ENCODE measurements at regions not wholly inside any gene's neighbourhood (a gene's known extent, or its start where the extent isn't known, plus 50 kb on each side); places are given as distances from the start of the nearest gene placed in this dataset.

DNA sequence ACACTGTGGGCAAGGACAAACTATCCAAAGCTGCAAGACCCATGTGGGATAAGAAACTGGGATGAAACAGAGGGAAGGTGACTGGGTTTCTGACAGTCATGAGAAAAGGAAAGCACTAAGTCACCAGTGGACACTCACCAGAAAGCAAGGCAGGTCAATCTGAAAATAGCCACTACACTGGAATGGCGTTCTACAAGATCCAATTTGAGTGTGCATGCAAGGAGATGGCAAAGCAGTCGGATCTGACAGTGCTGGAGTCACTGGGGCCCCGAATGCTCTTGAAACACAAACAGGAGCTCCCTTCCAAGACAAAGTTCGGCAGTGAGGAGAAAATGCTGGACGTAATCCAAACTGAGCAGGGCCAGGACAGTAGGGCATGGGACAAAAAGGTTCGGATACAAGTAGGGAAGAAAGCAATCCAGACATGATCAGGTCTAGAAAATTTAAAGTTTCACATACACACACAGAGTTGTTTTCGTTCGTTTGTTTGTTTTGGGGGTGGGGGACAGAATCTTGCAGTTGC, 95.5 kb downstream of the EOMES start:
- Histone ChIP-seq H2BK120ac (replicated peaks; ENCODE audit: low read depth, low read length) (no peak overlapping the region), H2BK5ac (ENCODE audit: low read depth, low read length) (no peak overlapping the region), H4K91ac (replicated peaks; ENCODE audit: insufficient read length, low read length) (no peak overlapping the region), H3K27me3 (replicated peaks in 1 of 4; ENCODE audit: control insufficient read depth in 3 of 4, extremely low read depth in 1 of 4, insufficient read depth in 3 of 4, low read length in 3 of 4) (no peaks in the 10 kb centered on the region), H3K4me3 (ENCODE audit: extremely low read depth in 1 of 4, insufficient read depth in 2 of 4, low read depth in 3 of 4, low read length in 4 of 4) (no peak overlapping the region), H4K5ac (ENCODE audit: insufficient read length, low read depth, low read length) (no peak overlapping the region), H3K79me2 (ENCODE audit: control insufficient read depth in 1 of 2, insufficient read depth in 2 of 2, low read length in 2 of 2) (no peaks in the 10 kb centered on the region), H3K79me1 (ENCODE audit: low read depth, low read length) (no peaks in the 10 kb centered on the region), H3K56ac (replicated peaks; ENCODE audit: insufficient read length, low read depth, low read length) (no peak overlapping the region), H2BK20ac (ENCODE audit: low read length) (no peak overlapping the region), H3K23ac (ENCODE audit: insufficient read length) (no peak overlapping the region), H3K36me3 (ENCODE audit: control insufficient read depth in 2 of 4, insufficient read depth in 4 of 4, low read length in 3 of 4) (no peaks in the 10 kb centered on the region), H2BK12ac (ENCODE audit: low read depth, low read length) (no peak overlapping the region), H3K4me1 (replicated peaks in 1 of 4; ENCODE audit: control insufficient read depth in 3 of 4, insufficient read depth in 4 of 4, low read length in 3 of 4) (no peaks in the 10 kb centered on the region; a peak in 1 of 7 replicates), H3K4me2 (ENCODE audit: insufficient read depth in 1 of 2, low read depth in 2 of 2, low read length in 2 of 2) (no peak overlapping the region), H4K8ac (ENCODE audit: extremely low read depth, insufficient read depth, low read length) (no peak overlapping the region; the same call in 1 of the 2 replicates), H3K9me3 (ENCODE audit: insufficient read depth in 2 of 2, low read depth in 1 of 2, low read length in 1 of 2) (no peaks in the 10 kb centered on the region), H3K27ac (ENCODE audit: low read depth, low read length) (no peak overlapping the region), H3K14ac (ENCODE audit: insufficient read length) (no peak overlapping the region), H2AFZ (ENCODE audit: low read length) (peak overlapping the region; percentile 55; the same call in 1 of the 2 replicates), H3K9ac (replicated peaks in 1 of 4; ENCODE audit: extremely low read depth in 1 of 4, low read depth in 3 of 4, low read length in 3 of 4) (no peak overlapping the region), H2AK5ac (ENCODE audit: low read depth, low read length) (no peak overlapping the region), H4K20me1 (replicated peaks in 1 of 2; ENCODE audit: control insufficient read depth in 1 of 2, insufficient read depth in 2 of 2, low read length in 2 of 2) (no peaks in the 10 kb centered on the region), H3K4ac (replicated peaks; ENCODE audit: insufficient read length, low read depth, low read length) (no peak overlapping the region), H3K23me2 (ENCODE audit: low read depth, low read length) (no peaks in the 10 kb centered on the region; the same call in 1 of the 2 replicates), H3K18ac (ENCODE audit: extremely low read depth, low read length) (no peak overlapping the region), H2BK15ac (ENCODE audit: low read length) (peak overlapping the region; percentile 33; the same call in 1 of the 2 replicates)
- FAIRE-seq = no peak
- TF ChIP-seq CREB1 (IDR thresholded peaks at IDR 0.05) (no peak), TEAD4 (IDR thresholded peaks at IDR 0.05; ENCODE audit: low read depth, low read length) (no peak), TBP (IDR thresholded peaks at IDR 0.05; ENCODE audit: low read depth, low read length) (no peak), RBBP5 (IDR thresholded peaks at IDR 0.05; ENCODE audit: borderline replicate concordance, low read depth, low read length) (no peak), EZH2 (IDR thresholded peaks at IDR 0.05; ENCODE audit: low read depth, low read length, severe bottlenecking) (no peak), YY1 (IDR thresholded peaks at IDR 0.05; ENCODE audit: low read depth, low read length) (no peak)
- no peak for DNase-seq (ENCODE audit: low read depth in 1 of 2, low spot score in 2 of 2)
- ChIA-PET CTCF (ENCODE audit: partially characterized antibody) (interaction anchor here (0.6 to 1.8 kb wide), 4 partner anchors 12 to 50 kb away, joined by 3 to 4 read pairs (median 4); no protein-coding TSS in a partner anchor), POLR2A (ENCODE audit: partially characterized antibody) (no interaction called here)
- WGBS, 2 experiments (ENCODE audit: extremely low coverage in 1 of 2, insufficient coverage in 1 of 2, insufficient read length in 1 of 2, insufficient replicate concordance in 2 of 2, low coverage in 1 of 2, low lambda C conversion rate in 2 of 2, missing lambda C conversion rate in 1 of 2) = 84% methylated on average over 8 of the region's 8 CpGs; no CpG with 5 or more reads in 1 of the 2 experiments

Data from H1 (cell line).